ENCODE measurements at regions not wholly inside any gene's neighbourhood (a gene's known extent, or its start where the extent isn't known, plus 50 kb on each side); places are given as distances from the start of the nearest gene placed in this dataset.
"Not testable (repeated sequence)": the region's sequence is repeated elsewhere in the genome, so short reads cannot be mapped to it uniquely, and the experiment has no call there.

- H3K4me3 ChIP-seq (ENCODE audit: low read depth, low read length, poor library complexity, severe bottlenecking), result no peak overlapping the region
- no peaks in the 10 kb centered on the region for H3K36me3 ChIP-seq (ENCODE audit: insufficient read depth, low read length, poor library complexity, severe bottlenecking)
- no peak for DNase-seq (ENCODE audit: low spot score)
- H3K9me3 ChIP-seq (ENCODE audit: low read depth, low read length, poor library complexity, severe bottlenecking), result no peaks in the 10 kb centered on the region
- H3K27me3 ChIP-seq (replicated peaks; ENCODE audit: insufficient read depth, low read depth, low read length, poor library complexity), result no peaks in the 10 kb centered on the region
- intact Hi-C loops (cut with micrococcal nuclease; ENCODE audit: unreplicated experiment), result no loop called here
- H3K27ac ChIP-seq (ENCODE audit: low read depth, low read length, poor library complexity, severe bottlenecking), result no peak overlapping the region
- CTCF ChIA-PET, result no interaction called here
- BruUV-seq (replicated peaks), result no TSS peak
- H3K4me1 ChIP-seq (ENCODE audit: insufficient read depth, low read length, poor library complexity, severe bottlenecking), result no peaks in the 10 kb centered on the region
- POLR2A ChIA-PET (ENCODE audit: low non-redundant PET), result no interaction called here
- no peak for TF ChIP-seq CTCF (conservative IDR thresholded peaks at IDR 0.05; ENCODE audit: low read depth, low read length)
- TF ChIP-seq EZH2 (IDR thresholded peaks at IDR 0.05; ENCODE audit: borderline replicate concordance, low read depth, low read length, poor library complexity, severe bottlenecking), result no peak
Measured at GRCh38 chr6:51118792-51119191, 300.1 kb downstream of the TFAP2B start.

- POLR2A ChIA-PET (ENCODE audit: low non-redundant PET), result no interaction called here
- H3K9me3 ChIP-seq (ENCODE audit: low read depth, low read length, poor library complexity, severe bottlenecking), result no peaks in the 10 kb centered on the region
- no TSS peak for BruUV-seq (replicated peaks)
Measured at GRCh38 chr6:51120016-51120415, 301.3 kb downstream of the TFAP2B start.

GRCh38 chr6:51121380-51121976 lies 302.8 kb downstream of the TFAP2B start:
- BruUV-seq (replicated peaks); H3K27me3 ChIP-seq (replicated peaks; ENCODE audit: insufficient read depth, low read depth, low read length, poor library complexity); H3K4me1 ChIP-seq (ENCODE audit: insufficient read depth, low read length, poor library complexity, severe bottlenecking); H3K27ac ChIP-seq (ENCODE audit: low read depth, low read length, poor library complexity, severe bottlenecking); H3K9me3 ChIP-seq (ENCODE audit: low read depth, low read length, poor library complexity, severe bottlenecking); H3K4me3 ChIP-seq (ENCODE audit: low read depth, low read length, poor library complexity, severe bottlenecking); CTCF ChIA-PET; POLR2A ChIA-PET (ENCODE audit: low non-redundant PET); intact Hi-C loops (cut with micrococcal nuclease; ENCODE audit: unreplicated experiment); H3K36me3 ChIP-seq (ENCODE audit: insufficient read depth, low read length, poor library complexity, severe bottlenecking); DNase-seq (ENCODE audit: low spot score): not testable (repeated sequence)

More at GRCh38 chr6:51120016-51120415, 301.3 kb downstream of the TFAP2B start:
- no peak overlapping the region for H3K27ac ChIP-seq (ENCODE audit: low read depth, low read length, poor library complexity, severe bottlenecking)
- H3K4me1 ChIP-seq (ENCODE audit: insufficient read depth, low read length, poor library complexity, severe bottlenecking), result no peaks in the 10 kb centered on the region
- CTCF ChIA-PET, result no interaction called here
- H3K27me3 ChIP-seq (replicated peaks; ENCODE audit: insufficient read depth, low read depth, low read length, poor library complexity), result no peaks in the 10 kb centered on the region
- intact Hi-C loops (cut with micrococcal nuclease; ENCODE audit: unreplicated experiment), result no loop called here
- H3K4me3 ChIP-seq (ENCODE audit: low read depth, low read length, poor library complexity, severe bottlenecking), result no peak overlapping the region
- DNase-seq (ENCODE audit: low spot score), result no peak
- H3K36me3 ChIP-seq (ENCODE audit: insufficient read depth, low read length, poor library complexity, severe bottlenecking), result no peaks in the 10 kb centered on the region
- TF ChIP-seq CTCF (conservative IDR thresholded peaks at IDR 0.05; ENCODE audit: low read depth, low read length), result no peak
- TF ChIP-seq EZH2 (IDR thresholded peaks at IDR 0.05; ENCODE audit: borderline replicate concordance, low read depth, low read length, poor library complexity, severe bottlenecking), result no peak

- no peak for DNase-seq (ENCODE audit: low spot score)
- POLR2A ChIA-PET (ENCODE audit: low non-redundant PET), result no interaction called here
- H3K4me3 ChIP-seq (ENCODE audit: low read depth, low read length, poor library complexity, severe bottlenecking), result no peak overlapping the region
- TF ChIP-seq CTCF (conservative IDR thresholded peaks at IDR 0.05; ENCODE audit: low read depth, low read length) (no peak), EZH2 (IDR thresholded peaks at IDR 0.05; ENCODE audit: borderline replicate concordance, low read depth, low read length, poor library complexity, severe bottlenecking) (no peak)
- BruUV-seq (replicated peaks), result no TSS peak
- no peaks in the 10 kb centered on the region for H3K36me3 ChIP-seq (ENCODE audit: insufficient read depth, low read length, poor library complexity, severe bottlenecking)
- no peaks in the 10 kb centered on the region for H3K4me1 ChIP-seq (ENCODE audit: insufficient read depth, low read length, poor library complexity, severe bottlenecking)
- H3K27ac ChIP-seq (ENCODE audit: low read depth, low read length, poor library complexity, severe bottlenecking), result no peak overlapping the region
- H3K27me3 ChIP-seq (replicated peaks; ENCODE audit: insufficient read depth, low read depth, low read length, poor library complexity), result no peaks in the 10 kb centered on the region
- CTCF ChIA-PET, result no interaction called here
- intact Hi-C loops (cut with micrococcal nuclease; ENCODE audit: unreplicated experiment), result no loop called here
- H3K9me3 ChIP-seq (ENCODE audit: low read depth, low read length, poor library complexity, severe bottlenecking), result no peaks in the 10 kb centered on the region
Measured at GRCh38 chr6:51129043-51129442, 310.4 kb downstream of the TFAP2B start.

Measured in A673 (cell line).